Hematopoietic multipotent progenitor cell treated with erythropoietin and hydrocortisone succinate and interleukin-3 and kit ligand, for 6 days (in vitro differentiated cells): ENCODE measurements at regions not wholly inside any gene's neighbourhood (a gene's known extent, or its start where the extent isn't known, plus 50 kb on each side); places are given as distances from the start of the nearest gene placed in this dataset.
"Not testable (repeated sequence)": the region's sequence is repeated elsewhere in the genome, so short reads cannot be mapped to it uniquely, and the experiment has no call there.

Experiments
- DNase-seq: peaks from one replicate; pipeline ENCODE4 v3.0.0-alpha.2; 2015

- not testable (repeated sequence) for DNase-seq
Observed at GRCh38 chr15:20305912-20306311, 235.7 kb downstream of the GOLGA6L6 start.

DNA sequence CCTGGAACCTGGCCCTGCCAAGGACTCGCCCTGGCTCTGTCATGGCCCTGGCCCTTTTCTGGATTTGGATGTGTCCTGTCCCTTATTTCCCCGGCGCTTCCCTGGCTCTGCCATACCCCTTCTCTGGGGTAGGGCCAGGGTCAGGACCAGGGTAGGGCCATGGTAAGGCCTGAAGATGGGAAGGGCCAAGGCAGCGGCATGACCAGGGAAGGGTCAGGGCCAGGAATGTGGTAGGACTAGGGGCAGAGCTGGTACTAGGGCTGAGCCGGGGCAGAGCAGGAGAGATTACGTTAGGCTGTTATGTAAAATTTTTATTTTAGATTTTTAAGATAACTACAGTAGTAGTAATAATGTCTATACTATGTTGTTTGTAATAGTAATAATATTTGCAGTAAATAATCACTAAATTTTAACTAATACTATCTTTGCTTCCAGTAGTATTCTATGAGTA is 236.6 kb downstream of the GOLGA6L6 start:
- DNase-seq, result not testable (repeated sequence)

- not testable (repeated sequence) for DNase-seq
Observed at GRCh38 chr15:20304282-20305014, 237.2 kb downstream of the GOLGA6L6 start.

DNA sequence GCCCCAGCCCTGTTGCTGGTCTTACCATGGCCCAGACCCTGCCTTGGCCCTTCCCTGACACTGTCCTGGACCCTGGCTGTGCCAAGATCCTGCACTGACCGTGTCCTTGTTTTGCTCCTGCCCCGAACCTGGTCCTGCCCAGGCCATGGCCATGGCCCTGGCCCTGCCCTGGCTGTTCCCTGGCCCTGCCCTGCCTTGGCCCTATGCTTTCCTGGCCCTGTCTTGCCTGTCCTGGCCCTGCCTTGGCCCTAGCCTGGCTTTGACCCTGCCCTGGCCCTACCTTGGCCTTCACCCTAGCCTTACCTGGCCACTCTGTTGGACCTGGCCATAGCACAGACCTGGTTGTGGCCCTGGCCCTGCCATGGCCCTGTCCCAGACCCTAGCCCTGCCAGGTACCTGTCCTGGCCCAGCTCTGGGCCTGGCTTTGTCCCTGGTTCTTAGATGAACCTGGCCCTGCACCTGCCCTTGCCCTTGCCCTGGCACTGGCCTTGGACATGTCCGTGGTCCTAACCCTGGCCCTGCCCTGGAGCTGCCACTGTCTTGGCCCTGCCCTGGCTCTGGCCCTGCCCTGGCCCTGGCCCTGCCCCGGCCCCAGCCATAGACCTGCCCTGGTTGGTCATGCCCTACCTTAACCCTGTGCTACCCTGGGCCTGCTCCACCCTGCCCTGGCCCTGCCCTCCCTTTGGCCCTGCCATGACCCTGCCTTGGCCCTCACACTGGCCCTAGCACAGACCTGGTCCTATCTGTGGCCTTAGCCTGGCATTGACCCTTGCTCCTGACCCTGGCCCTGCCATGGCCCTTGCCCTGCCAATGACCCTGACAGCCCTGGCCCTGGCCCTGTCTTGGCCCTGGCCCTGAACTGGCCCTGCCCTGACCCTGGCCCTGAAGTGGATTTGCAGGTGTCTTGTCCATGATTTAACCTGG is 238.1 kb downstream of the GOLGA6L6 start:
- DNase-seq, result not testable (repeated sequence)

DNA sequence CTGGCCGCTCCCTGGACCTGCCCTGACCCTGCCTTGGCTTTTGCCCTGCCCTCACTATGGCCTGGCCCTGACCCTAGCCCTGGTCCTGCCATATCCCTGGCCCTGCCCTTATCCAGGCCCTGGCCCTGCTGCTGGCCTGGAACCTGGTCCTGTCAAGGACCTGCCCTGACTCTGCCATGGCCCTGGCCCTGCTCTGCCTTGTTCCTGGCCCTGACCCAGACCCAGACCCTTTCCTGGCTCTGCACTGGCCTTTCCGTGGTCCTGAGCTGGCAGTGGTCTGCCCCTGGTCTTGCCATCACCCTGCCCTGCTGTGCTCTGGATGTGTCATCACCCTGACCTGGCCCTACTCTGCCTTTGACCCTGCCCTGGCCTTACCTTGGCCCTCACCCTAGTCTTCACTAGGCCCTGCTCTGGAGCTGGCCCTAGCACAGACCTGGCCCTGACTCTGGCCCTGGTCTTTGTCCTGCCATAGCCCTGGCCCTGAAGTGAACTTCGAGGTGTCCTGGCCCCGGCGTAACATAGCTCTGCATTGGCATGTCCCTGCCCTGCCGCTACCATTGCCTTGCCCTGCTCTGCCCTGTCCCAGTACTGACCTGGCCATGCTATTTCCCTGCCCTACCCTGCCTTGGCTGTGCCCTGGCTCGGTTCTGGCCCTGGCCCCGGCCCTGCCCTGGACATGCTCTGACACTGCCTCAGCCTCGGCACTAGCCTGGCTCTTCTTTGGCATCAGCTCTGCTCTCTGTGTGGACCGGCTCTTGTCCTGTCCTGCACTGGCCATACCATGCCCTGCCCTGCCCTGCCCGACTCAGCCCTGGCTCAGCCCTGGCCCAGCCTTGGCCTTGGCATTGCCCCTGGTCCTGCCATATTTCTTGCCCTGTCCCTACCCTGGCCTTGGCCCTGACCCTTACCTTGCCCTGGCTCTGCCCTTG is 239.2 kb downstream of the GOLGA6L6 start:
- not testable (repeated sequence) for DNase-seq

GRCh38 chr15:20301471-20302081 is 240.0 kb downstream of the GOLGA6L6 start:
- DNase-seq, result not testable (repeated sequence)

GRCh38 chr15:20301041-20301390 is 240.6 kb downstream of the GOLGA6L6 start:
- DNase-seq, result not testable (repeated sequence)

DNA sequence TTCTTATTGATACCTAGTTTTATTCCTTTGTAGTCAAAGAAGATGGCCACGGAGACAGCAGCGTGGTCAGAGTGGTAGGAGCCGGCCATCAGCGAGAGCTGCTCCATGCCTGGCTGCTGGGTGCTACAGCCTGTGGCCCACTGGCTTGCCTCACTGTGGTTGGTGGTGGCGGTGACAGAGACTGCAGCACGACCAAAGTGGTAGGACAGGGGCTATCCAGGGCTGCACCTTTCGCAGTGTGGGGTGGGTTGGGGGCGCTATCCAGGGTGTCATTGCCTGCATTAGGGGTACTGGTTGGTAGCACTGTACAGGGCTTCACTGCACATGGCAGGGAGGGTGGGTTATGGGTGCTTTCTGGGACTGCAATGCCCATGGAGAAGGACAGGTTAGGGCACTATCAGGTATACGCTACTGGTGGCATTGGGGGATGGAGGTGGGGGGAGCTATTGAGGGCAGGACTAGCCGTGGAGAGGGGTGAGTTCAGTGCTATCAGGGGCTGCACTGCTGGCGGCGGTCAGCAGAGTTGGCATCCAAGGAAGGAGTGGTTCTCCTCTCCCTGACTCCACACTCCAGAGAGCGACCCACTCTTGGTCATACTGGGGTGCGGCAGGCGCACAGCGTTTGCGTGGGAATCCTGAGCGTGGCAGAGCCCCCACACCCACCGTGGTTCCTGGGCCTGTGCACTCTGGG is 241.1 kb downstream of the GOLGA6L6 start:
- DNase-seq, result not testable (repeated sequence)

- DNase-seq, result not testable (repeated sequence)
Observed at GRCh38 chr15:20297603-20298123, 243.9 kb downstream of the GOLGA6L6 start.

- DNase-seq, result not testable (repeated sequence)
Observed at GRCh38 chr15:20296261-20296660, 245.3 kb downstream of the GOLGA6L6 start.

GRCh38 chr15:20295238-20295811 is 246.3 kb downstream of the GOLGA6L6 start:
- DNase-seq, result no peak

- no peak for DNase-seq
Observed at GRCh38 chr15:20294651-20295237, 246.9 kb downstream of the GOLGA6L6 start.

DNA sequence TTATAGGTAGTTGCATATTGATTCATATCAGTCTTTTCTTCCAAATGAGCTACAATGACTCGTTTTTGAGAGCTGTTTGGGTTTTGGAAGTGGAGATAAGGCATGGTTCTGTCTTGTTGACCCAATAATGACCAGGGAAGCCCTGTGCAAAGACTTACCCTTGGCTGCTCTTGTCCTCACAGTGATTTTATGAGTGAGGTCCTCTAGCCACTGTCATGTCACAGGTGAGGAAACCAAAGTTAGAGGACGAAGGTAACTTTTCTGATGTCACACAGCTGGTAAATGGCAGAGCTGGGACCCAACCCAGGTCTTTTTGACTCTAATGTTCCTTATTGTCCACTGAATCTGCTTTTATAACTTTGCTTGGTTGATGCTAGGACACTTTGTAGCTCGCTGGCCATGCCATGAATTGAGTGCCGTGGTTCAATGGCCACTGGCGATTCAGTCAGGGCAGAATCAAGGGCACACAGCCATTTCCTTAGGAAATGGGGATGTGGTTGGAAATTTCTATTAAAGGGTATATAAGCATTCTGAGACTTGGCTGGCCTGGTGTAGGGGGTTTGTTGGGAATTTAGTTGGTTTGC is 249.1 kb downstream of the GOLGA6L6 start:
- DNase-seq, result not testable (repeated sequence)

DNA sequence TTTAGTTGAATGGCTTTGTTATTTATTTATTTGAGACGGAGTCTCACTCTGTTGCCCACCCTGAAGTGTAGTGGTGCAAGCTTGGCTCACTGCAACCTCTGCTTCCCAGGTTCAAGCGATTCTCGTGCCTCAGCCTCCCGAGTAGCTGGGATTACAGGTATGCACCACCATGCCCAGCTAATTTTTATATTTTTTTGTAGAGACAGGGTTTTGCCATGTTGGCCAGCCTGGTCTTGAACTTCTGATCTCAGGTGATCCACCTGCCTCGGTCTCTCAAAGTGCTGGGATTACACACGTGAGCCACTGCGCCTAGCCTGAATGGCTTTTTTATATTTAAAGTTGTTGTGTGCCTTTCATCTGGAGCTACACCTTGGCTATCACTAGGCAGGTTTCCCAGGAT is 250.0 kb downstream of the GOLGA6L6 start:
- DNase-seq, result not testable (repeated sequence)

DNA sequence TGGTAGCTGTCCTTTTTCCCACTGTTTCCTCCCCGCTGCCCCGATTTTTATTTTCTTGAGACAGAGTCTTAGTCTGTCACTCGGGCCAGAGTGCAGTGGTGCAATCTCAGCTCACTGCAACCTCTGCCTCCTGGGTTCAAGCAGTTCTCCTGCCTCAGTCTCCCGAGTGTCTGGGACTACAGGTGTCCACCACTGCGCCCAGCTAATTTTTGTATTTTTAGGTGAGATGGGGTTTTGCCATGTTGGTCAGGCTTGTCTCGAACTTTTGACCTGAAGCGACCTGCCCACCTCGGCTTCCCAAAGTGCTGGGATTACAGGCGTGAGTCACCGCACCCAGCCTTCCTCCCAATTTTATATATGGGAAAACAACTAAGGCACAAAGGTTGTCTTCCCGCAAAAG is 251.0 kb downstream of the GOLGA6L6 start:
- not testable (repeated sequence) for DNase-seq

DNA sequence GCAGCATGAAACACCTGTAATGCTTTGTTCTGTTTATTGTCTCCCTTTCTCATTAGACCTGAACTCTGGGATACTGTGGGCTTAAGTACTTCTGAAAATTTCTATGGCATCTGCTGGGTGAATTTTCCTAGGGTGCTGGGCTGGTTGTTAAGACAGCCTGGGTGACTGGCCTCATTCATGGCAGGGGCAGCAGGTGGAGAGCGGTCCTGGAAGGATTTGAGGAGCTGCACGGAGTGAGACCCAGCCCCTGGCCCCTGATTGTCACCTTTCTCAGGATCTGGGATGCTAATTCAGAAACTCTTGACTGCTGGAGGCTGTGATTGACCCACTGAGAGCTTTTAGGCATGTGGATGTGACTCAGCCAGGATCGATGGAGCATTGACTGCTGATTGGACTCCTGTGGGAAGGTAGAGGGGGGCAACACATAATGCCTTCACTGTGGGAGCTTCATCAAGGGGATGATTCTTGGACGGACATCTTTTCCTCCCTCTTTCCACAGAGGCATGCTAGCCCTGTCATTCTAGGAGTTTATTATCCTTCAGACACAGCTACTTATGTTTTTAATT is 252.0 kb downstream of the GOLGA6L6 start:
- DNase-seq, result not testable (repeated sequence)

GRCh38 chr15:20288800-20289537 is 252.6 kb downstream of the GOLGA6L6 start:
- not testable (repeated sequence) for DNase-seq

GRCh38 chr15:20286559-20286958 is 255.0 kb downstream of the GOLGA6L6 start:
- not testable (repeated sequence) for DNase-seq
